HG03457 (cell line): ENCODE measurements at regions not wholly inside any gene's neighbourhood (a gene's known extent, or its start where the extent isn't known, plus 50 kb on each side); places are given as distances from the start of the nearest gene placed in this dataset.

Experiments
- ATAC-seq: cut with Tn5 transposase; IDR thresholded peaks from one replicate; pipeline ENCODE4 v1.9.1; 2021; ENCODE audit warnings: moderate number of reproducible peaks; ENCODE audit not compliant: unreplicated experiment

GRCh38 chr1:172972258-172972657 lies 78.5 kb downstream of the TNFSF18 start:
- no peak for ATAC-seq

GRCh38 chr1:172973424-172973823 lies 77.3 kb downstream of the TNFSF18 start:
- ATAC-seq = no peak

GRCh38 chr1:172976222-172977041 lies 74.3 kb downstream of the TNFSF18 start:
- no peak for ATAC-seq

- no peak for ATAC-seq
Measured at GRCh38 chr1:172977296-172978017, 73.3 kb downstream of the TNFSF18 start.

GRCh38 chr1:172978595-172978994 lies 72.1 kb downstream of the TNFSF18 start:
- ATAC-seq = no peak

GRCh38 chr1:172979828-172980227 lies 70.9 kb downstream of the TNFSF18 start:
- no peak for ATAC-seq

GRCh38 chr1:172980456-172980855 lies 70.3 kb downstream of the TNFSF18 start:
- no peak for ATAC-seq

GRCh38 chr1:172980971-172981370 lies 69.8 kb downstream of the TNFSF18 start:
- no peak for ATAC-seq
